Endothelial cell of umbilical vein (primary cell): ENCODE measurements at regions not wholly inside any gene's neighbourhood (a gene's known extent, or its start where the extent isn't known, plus 50 kb on each side); places are given as distances from the start of the nearest gene placed in this dataset.

Experiments used
- BruUV-seq: library from RNA; stranded (reverse); fragments of 400-500 nt; replicated peaks from 2 replicates; lab custom pipeline; 2021; lab: Mats Ljungman, UMichigan
- CTCF ChIA-PET: fragments of 300-600, 350-600 bp; sonication (Branson Sonifier 250); formaldehyde crosslinking; loops from one replicate; lab custom pipeline; 2021; ENCODE audit warnings: antibody characterized with exemption, inconsistent platforms; lab: Charles Lee
- POLR2A ChIA-PET: fragments of 300-600, 350-600 bp; sonication (Branson Sonifier 250); formaldehyde crosslinking; loops from one replicate; lab custom pipeline; 2021; ENCODE audit warnings: antibody characterized with exemption, inconsistent platforms; lab: Charles Lee
- DNase-seq: peaks from one replicate; pipeline ENCODE4 v3.0.0-alpha.2; 2011; ENCODE audit warnings: low read depth, low spot score
- FAIRE-seq: peaks from 2 replicates; lab custom pipeline; 2011; peaks lifted over from hg19 to GRCh38; lab: Jason Lieb, UNC
- H2AFZ ChIP-seq: 2 replicates; pipeline ENCODE4 v1.6.0; 2012; ENCODE audit warnings: low read depth, low read length, control low read depth, inconsistent platforms
- H3K27ac ChIP-seq: 2 replicates; pipeline ENCODE4 v1.5.1; 2011; ENCODE audit warnings: low read depth, mild to moderate bottlenecking, control low read depth, low read length, moderate library complexity; ENCODE audit not compliant: insufficient read depth
- H3K27me3 ChIP-seq, 2 experiments: 2 replicates each; pipeline versions ENCODE4 v1.6.0 to v1.6.1; 2011; ENCODE audit warnings: low read length in 2 of 2, mixed read lengths in 1 of 2; ENCODE audit not compliant: control insufficient read depth in 2 of 2, insufficient read depth in 2 of 2
- H3K36me3 ChIP-seq, 2 experiments: 2 replicates in 1 of 2; 3 replicates in 1 of 2; pipeline ENCODE4 v1.5.1; 2011; ENCODE audit warnings: low read length in 2 of 2, mild to moderate bottlenecking in 1 of 2, moderate library complexity in 1 of 2; ENCODE audit not compliant: control insufficient read depth in 2 of 2, insufficient read depth in 2 of 2; ENCODE audit errors: extremely low read depth in 1 of 2
- H3K4me1 ChIP-seq: 3 replicates; pipeline ENCODE4 v1.5.1; 2011; ENCODE audit warnings: mild to moderate bottlenecking, low read length; ENCODE audit not compliant: control insufficient read depth, insufficient read depth; ENCODE audit errors: extremely low read depth
- H3K4me2 ChIP-seq: 2 replicates; pipeline ENCODE4 v1.6.1; 2011; ENCODE audit warnings: low read length, control low read depth, mixed read lengths; ENCODE audit not compliant: insufficient read depth
- H3K4me3 ChIP-seq, 3 experiments: fragments of 200-600 bp in 1 of 3; sonication (generic), shearing (Covaris generic) in 1 of 3; replicated peaks in 1 of 3; 2 replicates each; pipeline ENCODE4 v1.5.1; 2011 to 2016; ENCODE audit warnings: control low read depth in 3 of 3, low read length in 3 of 3, mild to moderate bottlenecking in 2 of 3, inconsistent platforms in 1 of 3, low read depth in 1 of 3, moderate library complexity in 1 of 3; ENCODE audit not compliant: insufficient read depth in 1 of 3
- H3K79me2 ChIP-seq: 2 replicates; pipeline ENCODE4 v1.6.0; 2012; ENCODE audit warnings: low read length, inconsistent platforms; ENCODE audit not compliant: control insufficient read depth, insufficient read depth
- H3K9ac ChIP-seq: replicated peaks from 2 replicates; pipeline ENCODE3; 2011; ENCODE audit warnings: low read length, control low read depth; ENCODE audit not compliant: insufficient read depth; ENCODE audit errors: extremely low read depth
- H3K9me1 ChIP-seq: replicated peaks from 3 replicates; pipeline ENCODE4 v1.6.0; 2011; ENCODE audit warnings: mild to moderate bottlenecking, low read length; ENCODE audit not compliant: control insufficient read depth, insufficient read depth; ENCODE audit errors: extremely low read depth
- H3K9me3 ChIP-seq: replicated peaks from 2 replicates; pipeline ENCODE4 v1.5.1; 2012; ENCODE audit warnings: low read length, inconsistent platforms; ENCODE audit not compliant: control insufficient read depth, insufficient read depth
- H4K20me1 ChIP-seq: replicated peaks from 2 replicates; pipeline ENCODE3; 2011; ENCODE audit warnings: mild to moderate bottlenecking, low read length; ENCODE audit not compliant: control insufficient read depth, insufficient read depth; ENCODE audit errors: extremely low read depth
- EZH2 ChIP-seq: IDR thresholded peaks from 2 replicates; pipeline ENCODE4 v1.6.1; 2012; ENCODE audit warnings: borderline replicate concordance, low read depth, mild to moderate bottlenecking, moderate library complexity, low read length, inconsistent platforms; ENCODE audit not compliant: severe bottlenecking
- FOS ChIP-seq: IDR thresholded peaks from 2 replicates; pipeline ENCODE4 v1.6.1; 2011; ENCODE audit warnings: mild to moderate bottlenecking, low read length, moderate library complexity, borderline replicate concordance; ENCODE audit not compliant: insufficient read depth
- GATA2 ChIP-seq: IDR thresholded peaks from 2 replicates; pipeline ENCODE4 v1.7.0; 2011; ENCODE audit warnings: low read depth, mild to moderate bottlenecking, moderate library complexity, mixed read lengths, low read length; ENCODE audit not compliant: insufficient read length, insufficient read depth
- JUN ChIP-seq: IDR thresholded peaks from 2 replicates; pipeline ENCODE4 v1.6.1; 2011; ENCODE audit warnings: borderline replicate concordance, low read depth; ENCODE audit not compliant: insufficient read length, insufficient read depth
- MYC ChIP-seq: IDR thresholded peaks from one replicate; pipeline ENCODE4 v1.6.1; 2011; ENCODE audit warnings: mild to moderate bottlenecking, low read depth, low read length
- POLR2A ChIP-seq: IDR thresholded peaks from 2 replicates; pipeline ENCODE4 v1.6.1; 2012; ENCODE audit warnings: low read depth, mild to moderate bottlenecking, control low read depth, low read length
- POLR2AphosphoS5 ChIP-seq: IDR thresholded peaks from 2 replicates; pipeline ENCODE4 v1.6.1; 2012; ENCODE audit warnings: low read depth, mild to moderate bottlenecking, control low read depth, low read length, moderate library complexity; ENCODE audit not compliant: insufficient read depth
- dilution Hi-C: fragments of 300-500 bp; cut with MboI; formaldehyde crosslinking; loops from one replicate; pipeline ENCODE4 v1.15.0; 2019; ENCODE audit warnings: low sequenced_read_pairs; ENCODE audit not compliant: extremely low pct_ligation_motif_present
- intact Hi-C: fragments of 100-400 bp; cut with micrococcal nuclease; formaldehyde crosslinking; loops from one replicate; pipeline ENCODE4 v1.10.0; 2022
- TF ChIP-seq, protein P1 (sequence below), 2 donors: IDR thresholded peaks; 1 replicate in 1 of 2; 2 replicates in 1 of 2; pipeline ENCODE4 v1.5.1; 2011; ENCODE audit warnings: low read length in 2 of 2, mild to moderate bottlenecking in 2 of 2, moderate library complexity in 2 of 2, control low read depth in 1 of 2, inconsistent platforms in 1 of 2, low read depth in 1 of 2; ENCODE audit not compliant: insufficient read depth in 1 of 2; ENCODE audit errors: extremely low read depth in 1 of 2
- TF ChIP-seq, protein P2 (sequence below): IDR thresholded peaks from 2 replicates; pipeline ENCODE4 v1.6.1; 2011; ENCODE audit not compliant: insufficient read depth, insufficient read length

DNA sequence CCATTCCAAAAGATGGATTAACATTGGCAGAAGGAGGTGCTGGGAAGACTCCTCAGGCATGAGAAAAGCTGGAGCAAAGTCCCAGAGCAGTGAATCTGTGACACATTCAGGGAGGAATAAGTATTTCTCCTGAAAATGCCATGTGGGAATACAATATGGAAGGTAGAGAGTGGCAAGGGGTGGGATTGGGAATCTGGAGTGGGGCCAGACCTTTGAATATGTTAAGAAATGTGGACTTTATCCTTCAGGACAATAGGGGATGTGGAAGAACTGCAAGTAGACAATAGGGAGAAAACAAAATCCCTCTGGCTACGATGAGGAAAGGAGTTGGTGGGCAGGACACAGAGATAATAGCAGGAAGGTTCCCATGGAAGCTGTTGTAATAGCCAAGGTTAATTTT is 305.6 kb upstream of the TGFBR2 start:
- POLR2A ChIA-PET, result no interaction called here
- dilution Hi-C loops, result no loop called here
- FAIRE-seq (no peak), DNase-seq (peak; percentile 20)
- H3K9me3 ChIP-seq, result no peaks in the 10 kb centered on the region
- H4K20me1 ChIP-seq, result no peaks in the 10 kb centered on the region
- H3K9me1 ChIP-seq, result no peaks in the 10 kb centered on the region
- no peak overlapping the region for H3K4me3 ChIP-seq
- no peak overlapping the region for H2AFZ ChIP-seq
- no peaks in the 10 kb centered on the region for H3K36me3 ChIP-seq
- H3K4me1 ChIP-seq, result peaks cover 3% of the 10 kb centered on the region
- CTCF ChIA-PET, result interaction anchor here (1.2 kb wide), 1 partner anchor 47 kb away, joined by 3 read pairs; no protein-coding TSS in a partner anchor
- no peaks in the 10 kb centered on the region for H3K79me2 ChIP-seq
- intact Hi-C loops, result no loop called here
- TF ChIP-seq, protein P1, sequence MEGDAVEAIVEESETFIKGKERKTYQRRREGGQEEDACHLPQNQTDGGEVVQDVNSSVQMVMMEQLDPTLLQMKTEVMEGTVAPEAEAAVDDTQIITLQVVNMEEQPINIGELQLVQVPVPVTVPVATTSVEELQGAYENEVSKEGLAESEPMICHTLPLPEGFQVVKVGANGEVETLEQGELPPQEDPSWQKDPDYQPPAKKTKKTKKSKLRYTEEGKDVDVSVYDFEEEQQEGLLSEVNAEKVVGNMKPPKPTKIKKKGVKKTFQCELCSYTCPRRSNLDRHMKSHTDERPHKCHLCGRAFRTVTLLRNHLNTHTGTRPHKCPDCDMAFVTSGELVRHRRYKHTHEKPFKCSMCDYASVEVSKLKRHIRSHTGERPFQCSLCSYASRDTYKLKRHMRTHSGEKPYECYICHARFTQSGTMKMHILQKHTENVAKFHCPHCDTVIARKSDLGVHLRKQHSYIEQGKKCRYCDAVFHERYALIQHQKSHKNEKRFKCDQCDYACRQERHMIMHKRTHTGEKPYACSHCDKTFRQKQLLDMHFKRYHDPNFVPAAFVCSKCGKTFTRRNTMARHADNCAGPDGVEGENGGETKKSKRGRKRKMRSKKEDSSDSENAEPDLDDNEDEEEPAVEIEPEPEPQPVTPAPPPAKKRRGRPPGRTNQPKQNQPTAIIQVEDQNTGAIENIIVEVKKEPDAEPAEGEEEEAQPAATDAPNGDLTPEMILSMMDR (IDR thresholded peaks at IDR 0.05; ENCODE audit: extremely low read depth in 1 of 2, insufficient read depth in 1 of 2, low read depth in 1 of 2, low read length in 2 of 2), result no peak
- TF ChIP-seq POLR2A (no peak), EZH2 (no peak), FOS (no peak), GATA2 (no peak), MYC (no peak), JUN (no peak), POLR2AphosphoS5 (no peak)
- TF ChIP-seq, protein P2, sequence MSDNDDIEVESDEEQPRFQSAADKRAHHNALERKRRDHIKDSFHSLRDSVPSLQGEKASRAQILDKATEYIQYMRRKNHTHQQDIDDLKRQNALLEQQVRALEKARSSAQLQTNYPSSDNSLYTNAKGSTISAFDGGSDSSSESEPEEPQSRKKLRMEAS, result no peak
- H3K9ac ChIP-seq, result no peak overlapping the region
- BruUV-seq, result no TSS peak
- H3K4me2 ChIP-seq, result no peak overlapping the region
- H3K27ac ChIP-seq, result no peak overlapping the region
- no peaks in the 10 kb centered on the region for H3K27me3 ChIP-seq
